GM12872 (cell line): ENCODE measurements at regions not wholly inside any gene's neighbourhood (a gene's known extent, or its start where the extent isn't known, plus 50 kb on each side); places are given as distances from the start of the nearest gene placed in this dataset.

ENCODE experiments used
- CTCF ChIP-seq: IDR thresholded peaks from 3 replicates; pipeline ENCODE4 v1.5.1; 2011; ENCODE audit warnings: low read depth, mild to moderate bottlenecking, low read length, moderate library complexity; ENCODE audit not compliant: insufficient read depth

- no peak for TF ChIP-seq CTCF
Observed at GRCh38 chr1:148318123-148318903, 164.8 kb downstream of the PPIAL4G start.

- no peak for TF ChIP-seq CTCF
Observed at GRCh38 chr1:148317288-148317985, 165.4 kb upstream of the NBPF11 start.

GRCh38 chr1:148315071-148315811, 163.2 kb upstream of the NBPF11 start:
- TF ChIP-seq CTCF = no peak

- no peak for TF ChIP-seq CTCF
Observed at GRCh38 chr1:148310807-148311206, 158.7 kb upstream of the NBPF11 start.

- TF ChIP-seq CTCF = no peak
Observed at GRCh38 chr1:148309940-148310500, 157.9 kb upstream of the NBPF11 start.

GRCh38 chr1:148308832-148309458, 156.9 kb upstream of the NBPF11 start:
- no peak for TF ChIP-seq CTCF
